Mesendoderm (in vitro differentiated cells): ENCODE measurements at regions not wholly inside any gene's neighbourhood (a gene's known extent, or its start where the extent isn't known, plus 50 kb on each side); places are given as distances from the start of the nearest gene placed in this dataset.

ENCODE experiments used
- DNase-seq: peaks from one replicate; pipeline ENCODE4 v3.0.0; 2013
- H2AK5ac ChIP-seq: 2 replicates; pipeline ENCODE4 v1.6.1; 2013; ENCODE audit warnings: low read length, inconsistent platforms
- H2BK120ac ChIP-seq: 2 replicates; pipeline ENCODE4 v1.6.1; 2013; ENCODE audit warnings: low read depth, mild to moderate bottlenecking, low read length, moderate library complexity, mixed read lengths
- H2BK15ac ChIP-seq: replicated peaks from 2 replicates; pipeline ENCODE4 v1.6.1; 2013; ENCODE audit warnings: low read depth, mild to moderate bottlenecking, moderate library complexity
- H2BK5ac ChIP-seq: 2 replicates; pipeline ENCODE4 v1.6.1; 2013; ENCODE audit warnings: low read length, inconsistent platforms
- H3K18ac ChIP-seq: 2 replicates; pipeline ENCODE4 v1.6.1; 2013; ENCODE audit warnings: mild to moderate bottlenecking, low read length, mixed read lengths
- H3K23ac ChIP-seq: one replicate; pipeline ENCODE4 v1.6.1; 2013; ENCODE audit warnings: low read length
- H3K27ac ChIP-seq: 2 replicates; pipeline ENCODE4 v1.5.1; 2013; ENCODE audit warnings: low read depth, mild to moderate bottlenecking, inconsistent platforms, low read length, moderate library complexity
- H3K27me3 ChIP-seq: 2 replicates; pipeline ENCODE4 v1.6.1; 2013; ENCODE audit warnings: low read length, control low read depth, mild to moderate bottlenecking, inconsistent platforms; ENCODE audit not compliant: insufficient read depth, poor library complexity
- H3K36me3 ChIP-seq: 2 replicates; pipeline ENCODE4 v1.6.1; 2013; ENCODE audit warnings: low read length, inconsistent platforms; ENCODE audit not compliant: control insufficient read depth, insufficient read depth
- H3K4ac ChIP-seq: one replicate; pipeline ENCODE4 v1.6.1; 2013; ENCODE audit warnings: low read depth, mild to moderate bottlenecking, low read length, moderate library complexity
- H3K4me1 ChIP-seq: 2 replicates; pipeline ENCODE4 v1.6.1; 2013; ENCODE audit warnings: low read depth, low read length, inconsistent platforms; ENCODE audit not compliant: control insufficient read depth
- H3K4me2 ChIP-seq: 2 replicates; pipeline ENCODE4 v1.6.1; 2013; ENCODE audit warnings: low read length
- H3K4me3 ChIP-seq: 2 replicates; pipeline ENCODE4 v1.5.1; 2013; ENCODE audit warnings: mild to moderate bottlenecking, low read length
- H3K56ac ChIP-seq: one replicate; pipeline ENCODE4 v1.6.1; 2013; ENCODE audit warnings: low read length
- H3K79me1 ChIP-seq: 2 replicates; pipeline ENCODE4 v1.6.1; 2013; ENCODE audit warnings: low read length, inconsistent platforms
- H3K79me2 ChIP-seq: 2 replicates; pipeline ENCODE4 v1.6.1; 2013; ENCODE audit warnings: mild to moderate bottlenecking, low read length; ENCODE audit not compliant: control insufficient read depth, insufficient read depth
- H3K9ac ChIP-seq: 2 replicates; pipeline ENCODE4 v1.6.1; 2013; ENCODE audit warnings: low read length, inconsistent platforms
- H4K5ac ChIP-seq: one replicate; pipeline ENCODE4 v1.6.1; 2013; ENCODE audit warnings: low read length
- H4K8ac ChIP-seq: one replicate; pipeline ENCODE4 v1.6.1; 2013; ENCODE audit warnings: low read depth, mild to moderate bottlenecking, control low read depth, low read length, moderate library complexity
- WGBS: extraction: QIAGEN DNeasy Blood & Tissue Kit; methylation state at CpG from one replicate; pipeline ENCODE4 v1.1.7; 2013; ENCODE audit warnings: low lambda C conversion rate, missing lambda C conversion rate; ENCODE audit not compliant: insufficient coverage; ENCODE audit errors: extremely low coverage; 5-methylcytosine and 5-hydroxymethylcytosine counted together

DNA sequence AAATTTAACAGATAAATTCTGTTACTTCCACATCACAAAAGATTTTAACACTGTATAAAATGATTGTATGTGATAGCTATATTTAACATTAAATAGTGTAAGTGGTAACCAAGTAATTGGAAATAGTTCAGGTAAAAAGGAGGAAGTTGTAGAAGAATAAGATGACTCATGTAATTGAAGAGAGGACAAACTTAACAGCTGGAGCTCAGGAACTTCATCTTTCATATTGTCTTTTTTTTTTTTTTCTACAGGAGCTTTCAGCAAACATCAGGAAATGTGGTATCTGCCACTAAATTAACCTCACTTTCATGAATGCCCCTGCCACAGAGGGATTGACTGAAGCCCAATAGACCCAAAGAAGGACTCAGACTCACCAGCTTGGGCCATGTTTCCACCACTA, 188.4 kb upstream of the VEGFC start:
- Histone ChIP-seq H4K5ac (no peak overlapping the region), H3K9ac (no peak overlapping the region), H3K36me3 (no peaks in the 10 kb centered on the region), H4K8ac (no peak overlapping the region), H3K79me2 (no peaks in the 10 kb centered on the region), H3K4me2 (no peak overlapping the region), H3K4me3 (no peak overlapping the region), H3K4me1 (no peaks in the 10 kb centered on the region), H3K27ac (no peak overlapping the region), H3K56ac (no peak overlapping the region), H3K18ac (no peak overlapping the region), H2BK15ac (no peak overlapping the region), H3K23ac (no peak overlapping the region), H3K27me3 (no peaks in the 10 kb centered on the region), H2BK5ac (no peak overlapping the region), H3K4ac (no peak overlapping the region), H2BK120ac (no peak overlapping the region), H2AK5ac (no peak overlapping the region), H3K79me1 (no peaks in the 10 kb centered on the region)
- no peak for DNase-seq

DNA sequence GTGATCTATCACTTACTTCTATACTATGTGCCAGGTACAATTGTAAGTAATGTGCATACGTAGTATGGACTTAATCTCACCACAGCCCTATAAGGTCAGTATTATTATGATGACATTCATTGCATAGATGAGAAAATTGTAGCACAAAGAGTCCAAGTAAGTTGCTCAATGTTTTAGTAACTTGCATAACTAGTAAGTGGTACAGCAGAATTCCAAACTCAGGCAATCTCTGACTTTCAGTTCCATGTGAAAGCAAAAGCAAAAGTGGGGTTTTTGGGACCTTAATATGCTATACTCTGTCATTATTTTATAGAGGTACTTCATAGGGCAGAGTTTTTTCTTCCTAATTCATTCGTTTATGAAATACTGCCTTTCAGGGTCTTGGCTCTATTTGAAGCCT, 188.8 kb upstream of the VEGFC start:
- no peak overlapping the region for H2BK15ac ChIP-seq
- H3K27me3 ChIP-seq: no peaks in the 10 kb centered on the region
- no peak overlapping the region for H2BK5ac ChIP-seq
- H3K4me3 ChIP-seq: no peak overlapping the region
- H3K56ac ChIP-seq: no peak overlapping the region
- H4K5ac ChIP-seq: no peak overlapping the region
- H2AK5ac ChIP-seq: no peak overlapping the region
- no peaks in the 10 kb centered on the region for H3K79me2 ChIP-seq
- no peak overlapping the region for H3K4ac ChIP-seq
- DNase-seq: no peak
- no peak overlapping the region for H3K4me2 ChIP-seq
- H3K4me1 ChIP-seq: no peaks in the 10 kb centered on the region
- no CpG with 5 or more reads among the region's 2 CpGs for WGBS
- H3K36me3 ChIP-seq: no peaks in the 10 kb centered on the region
- no peak overlapping the region for H4K8ac ChIP-seq
- H3K18ac ChIP-seq: no peak overlapping the region
- H3K9ac ChIP-seq: no peak overlapping the region
- H3K23ac ChIP-seq: no peak overlapping the region
- no peak overlapping the region for H2BK120ac ChIP-seq
- H3K79me1 ChIP-seq: no peaks in the 10 kb centered on the region
- no peak overlapping the region for H3K27ac ChIP-seq

DNA sequence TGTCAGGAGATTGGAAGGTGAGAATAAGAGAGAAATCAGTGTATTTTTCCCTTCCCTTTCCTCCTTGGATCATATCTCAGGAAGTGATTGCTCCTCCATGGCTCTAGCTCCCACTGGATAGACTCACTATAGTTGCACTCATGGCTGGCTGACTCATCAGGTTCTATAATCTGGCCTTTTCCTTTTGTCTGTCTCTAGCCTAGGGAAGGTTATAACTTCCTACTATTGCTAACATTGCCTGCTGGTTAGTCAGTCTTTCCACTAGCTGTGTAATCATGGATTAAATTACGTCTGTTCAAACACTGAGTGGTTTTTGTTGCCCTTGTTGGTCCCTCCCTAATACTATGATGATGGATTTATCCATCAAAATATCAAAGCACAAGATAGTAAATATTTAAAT, 195.5 kb upstream of the VEGFC start:
- H3K18ac ChIP-seq: no peak overlapping the region
- H3K79me2 ChIP-seq: no peaks in the 10 kb centered on the region
- H3K4me2 ChIP-seq: no peak overlapping the region
- H2AK5ac ChIP-seq: no peak overlapping the region
- H3K56ac ChIP-seq: no peak overlapping the region
- H3K27me3 ChIP-seq: no peaks in the 10 kb centered on the region
- H3K4me1 ChIP-seq: no peaks in the 10 kb centered on the region
- H3K4ac ChIP-seq: no peak overlapping the region
- H3K79me1 ChIP-seq: no peaks in the 10 kb centered on the region
- H3K9ac ChIP-seq: no peak overlapping the region
- H3K36me3 ChIP-seq: no peaks in the 10 kb centered on the region
- no peak overlapping the region for H3K23ac ChIP-seq
- H4K5ac ChIP-seq: no peak overlapping the region
- H3K27ac ChIP-seq: no peak overlapping the region
- no peak overlapping the region for H2BK15ac ChIP-seq
- H4K8ac ChIP-seq: no peak overlapping the region
- H3K4me3 ChIP-seq: no peak overlapping the region
- no CpG with 5 or more reads among the region's 1 CpG for WGBS
- peak; percentile 13 for DNase-seq
- H2BK120ac ChIP-seq: no peak overlapping the region
- no peak overlapping the region for H2BK5ac ChIP-seq

DNA sequence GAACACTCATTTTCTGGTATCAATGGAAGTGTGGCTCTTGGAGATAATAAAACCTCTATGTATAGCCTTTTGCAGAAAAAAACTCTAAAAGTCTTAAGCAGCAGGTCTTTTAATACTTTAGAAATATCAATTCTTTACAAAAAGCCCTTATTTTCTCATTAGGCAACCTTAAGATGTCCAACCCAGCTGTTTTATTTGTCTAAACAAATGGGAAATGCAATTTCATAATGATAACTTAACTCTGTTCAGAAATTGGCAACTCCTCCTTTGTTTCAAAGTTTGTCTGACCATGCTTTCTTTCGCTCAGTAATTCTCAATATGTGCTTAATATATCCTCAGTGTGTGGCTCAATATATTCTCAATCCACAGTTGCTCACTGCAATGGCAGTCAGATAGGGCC, 196.5 kb upstream of the VEGFC start:
- no peak overlapping the region for H3K18ac ChIP-seq
- H3K4me1 ChIP-seq: no peaks in the 10 kb centered on the region
- H3K36me3 ChIP-seq: no peaks in the 10 kb centered on the region
- no CpG with 5 or more reads among the region's 1 CpG for WGBS
- no peak overlapping the region for H3K27ac ChIP-seq
- no peak overlapping the region for H2AK5ac ChIP-seq
- no peak overlapping the region for H3K9ac ChIP-seq
- no peaks in the 10 kb centered on the region for H3K27me3 ChIP-seq
- H3K23ac ChIP-seq: no peak overlapping the region
- H4K5ac ChIP-seq: no peak overlapping the region
- H2BK5ac ChIP-seq: no peak overlapping the region
- H4K8ac ChIP-seq: no peak overlapping the region
- DNase-seq: no peak
- no peaks in the 10 kb centered on the region for H3K79me1 ChIP-seq
- no peak overlapping the region for H2BK120ac ChIP-seq
- no peak overlapping the region for H3K4me2 ChIP-seq
- no peak overlapping the region for H3K56ac ChIP-seq
- no peak overlapping the region for H3K4ac ChIP-seq
- H3K4me3 ChIP-seq: no peak overlapping the region
- H3K79me2 ChIP-seq: no peaks in the 10 kb centered on the region
- no peak overlapping the region for H2BK15ac ChIP-seq

DNA sequence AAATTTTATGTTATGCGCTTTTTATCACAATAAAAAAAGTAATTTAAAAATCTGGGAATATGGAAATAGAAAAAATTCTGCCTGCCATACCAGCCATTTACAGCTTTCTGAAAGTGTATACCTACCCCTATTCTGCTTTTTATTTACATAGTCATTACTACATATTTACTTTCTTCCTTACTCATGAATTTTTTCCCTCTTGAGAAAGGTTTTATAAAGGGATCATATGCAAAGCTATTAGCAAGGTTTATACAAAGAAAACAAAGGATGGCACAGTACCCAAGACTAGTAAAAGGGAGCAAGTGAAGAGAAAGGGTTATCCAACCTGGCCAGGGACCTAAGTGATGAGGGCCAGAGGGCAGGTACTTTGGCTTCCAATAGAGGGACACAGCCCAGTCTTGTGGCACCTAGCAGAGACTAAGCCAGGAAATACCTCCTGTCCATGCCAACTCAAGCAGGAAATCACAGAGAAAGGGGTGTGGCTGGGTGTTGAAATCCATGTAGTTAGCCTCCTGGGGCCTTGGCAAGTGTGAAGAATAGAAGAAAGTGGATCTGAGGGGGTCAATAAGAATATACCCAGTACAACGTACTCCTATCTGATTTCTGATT, 207.3 kb upstream of the VEGFC start:
- Histone ChIP-seq H2AK5ac (no peak overlapping the region), H3K56ac (no peak overlapping the region), H2BK120ac (no peak overlapping the region), H3K79me1 (no peaks in the 10 kb centered on the region), H3K4me1 (no peaks in the 10 kb centered on the region), H3K18ac (no peak overlapping the region), H2BK15ac (no peak overlapping the region), H3K23ac (no peak overlapping the region), H3K4ac (no peak overlapping the region), H3K36me3 (no peaks in the 10 kb centered on the region), H4K8ac (no peak overlapping the region), H2BK5ac (no peak overlapping the region), H3K27ac (no peak overlapping the region), H3K4me2 (no peak overlapping the region), H3K79me2 (no peaks in the 10 kb centered on the region), H3K9ac (no peak overlapping the region), H4K5ac (no peak overlapping the region), H3K27me3 (no peaks in the 10 kb centered on the region), H3K4me3 (no peak overlapping the region)
- peak; percentile 12 for DNase-seq
- no CpG with 5 or more reads among the region's 2 CpGs for WGBS
